ENCODE measurements at regions not wholly inside any gene's neighbourhood (a gene's known extent, or its start where the extent isn't known, plus 50 kb on each side); places are given as distances from the start of the nearest gene placed in this dataset.
"Not testable (repeated sequence)": the region's sequence is repeated elsewhere in the genome, so short reads cannot be mapped to it uniquely, and the experiment has no call there.

GRCh38 chr4:11817088-11817487 lies 388.4 kb upstream of the HS3ST1 start:
- no peak overlapping the region for H3K4me3 ChIP-seq (ENCODE audit: low read depth, low read length, poor library complexity, severe bottlenecking)
- CTCF ChIA-PET: no interaction called here
- DNase-seq (ENCODE audit: low spot score): no peak
- H3K4me1 ChIP-seq (ENCODE audit: insufficient read depth, low read length, poor library complexity, severe bottlenecking): no peaks in the 10 kb centered on the region
- TF ChIP-seq CTCF (conservative IDR thresholded peaks at IDR 0.05; ENCODE audit: low read depth, low read length): no peak
- no peak for TF ChIP-seq EZH2 (IDR thresholded peaks at IDR 0.05; ENCODE audit: borderline replicate concordance, low read depth, low read length, poor library complexity, severe bottlenecking)
- H3K36me3 ChIP-seq (ENCODE audit: insufficient read depth, low read length, poor library complexity, severe bottlenecking): no peaks in the 10 kb centered on the region
- no peaks in the 10 kb centered on the region for H3K27me3 ChIP-seq (replicated peaks; ENCODE audit: insufficient read depth, low read depth, low read length, poor library complexity)
- intact Hi-C loops (cut with micrococcal nuclease; ENCODE audit: unreplicated experiment): no loop called here
- BruUV-seq (replicated peaks): no TSS peak
- POLR2A ChIA-PET (ENCODE audit: low non-redundant PET): no interaction called here
- H3K27ac ChIP-seq (ENCODE audit: low read depth, low read length, poor library complexity, severe bottlenecking): no peak overlapping the region
- H3K9me3 ChIP-seq (ENCODE audit: low read depth, low read length, poor library complexity, severe bottlenecking): peaks cover 15% of the 10 kb centered on the region

GRCh38 chr4:11814758-11815157 lies 386.1 kb upstream of the HS3ST1 start:
- H3K4me1 ChIP-seq (ENCODE audit: insufficient read depth, low read length, poor library complexity, severe bottlenecking): no peaks in the 10 kb centered on the region
- intact Hi-C loops (cut with micrococcal nuclease; ENCODE audit: unreplicated experiment): no loop called here
- POLR2A ChIA-PET (ENCODE audit: low non-redundant PET): no interaction called here
- H3K9me3 ChIP-seq (ENCODE audit: low read depth, low read length, poor library complexity, severe bottlenecking): peaks cover 20% of the 10 kb centered on the region
- no peak for DNase-seq (ENCODE audit: low spot score)
- no peaks in the 10 kb centered on the region for H3K36me3 ChIP-seq (ENCODE audit: insufficient read depth, low read length, poor library complexity, severe bottlenecking)
- no TSS peak for BruUV-seq (replicated peaks)
- no peak overlapping the region for H3K27ac ChIP-seq (ENCODE audit: low read depth, low read length, poor library complexity, severe bottlenecking)
- no peak for TF ChIP-seq EZH2 (IDR thresholded peaks at IDR 0.05; ENCODE audit: borderline replicate concordance, low read depth, low read length, poor library complexity, severe bottlenecking)
- TF ChIP-seq CTCF (conservative IDR thresholded peaks at IDR 0.05; ENCODE audit: low read depth, low read length): no peak
- no peak overlapping the region for H3K4me3 ChIP-seq (ENCODE audit: low read depth, low read length, poor library complexity, severe bottlenecking)
- no peaks in the 10 kb centered on the region for H3K27me3 ChIP-seq (replicated peaks; ENCODE audit: insufficient read depth, low read depth, low read length, poor library complexity)
- CTCF ChIA-PET: no interaction called here

GRCh38 chr4:11813951-11814446 lies 385.3 kb upstream of the HS3ST1 start:
- no peaks in the 10 kb centered on the region for H3K4me1 ChIP-seq (ENCODE audit: insufficient read depth, low read length, poor library complexity, severe bottlenecking)
- H3K9me3 ChIP-seq (ENCODE audit: low read depth, low read length, poor library complexity, severe bottlenecking): peaks cover 20% of the 10 kb centered on the region
- POLR2A ChIA-PET (ENCODE audit: low non-redundant PET): no interaction called here
- TF ChIP-seq EZH2 (IDR thresholded peaks at IDR 0.05; ENCODE audit: borderline replicate concordance, low read depth, low read length, poor library complexity, severe bottlenecking) (no peak), CTCF (conservative IDR thresholded peaks at IDR 0.05; ENCODE audit: low read depth, low read length) (no peak)
- H3K4me3 ChIP-seq (ENCODE audit: low read depth, low read length, poor library complexity, severe bottlenecking): no peak overlapping the region
- no TSS peak for BruUV-seq (replicated peaks)
- intact Hi-C loops (cut with micrococcal nuclease; ENCODE audit: unreplicated experiment): no loop called here
- H3K27me3 ChIP-seq (replicated peaks; ENCODE audit: insufficient read depth, low read depth, low read length, poor library complexity): no peaks in the 10 kb centered on the region
- DNase-seq (ENCODE audit: low spot score): no peak
- no peaks in the 10 kb centered on the region for H3K36me3 ChIP-seq (ENCODE audit: insufficient read depth, low read length, poor library complexity, severe bottlenecking)
- CTCF ChIA-PET: no interaction called here
- H3K27ac ChIP-seq (ENCODE audit: low read depth, low read length, poor library complexity, severe bottlenecking): no peak overlapping the region

GRCh38 chr4:11811521-11811920 lies 382.8 kb upstream of the HS3ST1 start:
- H3K4me3 ChIP-seq (ENCODE audit: low read depth, low read length, poor library complexity, severe bottlenecking); CTCF ChIA-PET; H3K27me3 ChIP-seq (replicated peaks; ENCODE audit: insufficient read depth, low read depth, low read length, poor library complexity); H3K27ac ChIP-seq (ENCODE audit: low read depth, low read length, poor library complexity, severe bottlenecking); BruUV-seq (replicated peaks); H3K4me1 ChIP-seq (ENCODE audit: insufficient read depth, low read length, poor library complexity, severe bottlenecking); intact Hi-C loops (cut with micrococcal nuclease; ENCODE audit: unreplicated experiment); DNase-seq (ENCODE audit: low spot score); POLR2A ChIA-PET (ENCODE audit: low non-redundant PET); H3K36me3 ChIP-seq (ENCODE audit: insufficient read depth, low read length, poor library complexity, severe bottlenecking): not testable (repeated sequence)
- H3K9me3 ChIP-seq (ENCODE audit: low read depth, low read length, poor library complexity, severe bottlenecking): peaks cover 20% of the 10 kb centered on the region

Measured in A673 (cell line).